CD4-positive, alpha-beta T cell (primary cell): ENCODE measurements at regions not wholly inside any gene's neighbourhood (a gene's known extent, or its start where the extent isn't known, plus 50 kb on each side); places are given as distances from the start of the nearest gene placed in this dataset.

Experiments used
- ATAC-seq: fragments of 200-7000 bp; cut with Tn5 transposase; one replicate; pipeline ENCODE4 v1.10.0; 2022; ENCODE audit warnings: mild to moderate bottlenecking; ENCODE audit not compliant: poor library complexity
- CTCF ChIA-PET: fragments of 350-600 bp; sonication (Branson Sonifier 250); formaldehyde crosslinking; loops from one replicate; lab custom pipeline; 2021; ENCODE audit warnings: antibody characterized with exemption, inconsistent platforms; lab: Charles Lee
- POLR2A ChIA-PET: fragments of 350-600 bp; sonication (Branson Sonifier 250); formaldehyde crosslinking; loops from one replicate; lab custom pipeline; 2021; ENCODE audit warnings: antibody characterized with exemption, inconsistent platforms; lab: Charles Lee
- DNase-seq, 14 experiments: peaks; one replicate each; pipeline ENCODE4 v3.0.0-alpha.2; 2013 to 2020; ENCODE audit warnings: mixed read lengths in 2 of 14
- H3K27ac ChIP-seq, 2 donors: one replicate each; pipeline versions ENCODE4 v1.5.1 to v1.7.0; 2013; ENCODE audit warnings: low read length in 2 of 2, low read depth in 1 of 2, mild to moderate bottlenecking in 1 of 2
- H3K27me3 ChIP-seq, 2 experiments: 1 replicate in 1 of 2; 2 replicates in 1 of 2; pipeline versions ENCODE4 v1.6.1 to v1.7.0; 2013; ENCODE audit warnings: low read length in 2 of 2, control low read depth in 1 of 2, mild to moderate bottlenecking in 1 of 2, moderate library complexity in 1 of 2; ENCODE audit not compliant: insufficient read depth in 2 of 2, control insufficient read depth in 1 of 2
- H3K36me3 ChIP-seq: one replicate; pipeline ENCODE4 v1.6.1; 2013; ENCODE audit warnings: low read length, control low read depth; ENCODE audit not compliant: insufficient read depth
- H3K4me1 ChIP-seq: one replicate; pipeline ENCODE4 v1.6.1; 2013; ENCODE audit warnings: low read length, control low read depth; ENCODE audit not compliant: insufficient read depth
- H3K4me3 ChIP-seq: one replicate; pipeline ENCODE4 v1.5.1; 2013; ENCODE audit warnings: mild to moderate bottlenecking, low read length, moderate library complexity
- H3K9me3 ChIP-seq, 2 experiments: 1 replicate in 1 of 2; 2 replicates in 1 of 2; pipeline versions ENCODE4 v1.6.1 to v1.7.0; 2013; ENCODE audit warnings: low read length in 2 of 2, mild to moderate bottlenecking in 2 of 2, control low read depth in 1 of 2, moderate library complexity in 1 of 2; ENCODE audit not compliant: control insufficient read depth in 1 of 2, insufficient read depth in 1 of 2
- H3K27ac Mint-ChIP-seq: one replicate; pipeline ENCODE4 v1.8.0; 2020; ENCODE audit warnings: mixed read lengths
- H3K27me3 Mint-ChIP-seq: one replicate; pipeline ENCODE4 v1.8.0; 2021; ENCODE audit warnings: mixed read lengths
- H3K36me3 Mint-ChIP-seq: one replicate; pipeline ENCODE4 v1.8.0; 2021; ENCODE audit warnings: low read depth, mixed read lengths
- H3K4me1 Mint-ChIP-seq: one replicate; pipeline ENCODE4 v1.8.0; 2021; ENCODE audit warnings: low read depth, mixed read lengths
- H3K4me3 Mint-ChIP-seq: one replicate; pipeline ENCODE4 v1.8.0; 2020; ENCODE audit warnings: mild to moderate bottlenecking, mixed read lengths
- H3K9me3 Mint-ChIP-seq: one replicate; pipeline ENCODE4 v1.8.0; 2020; ENCODE audit warnings: mixed read lengths
- intact Hi-C, 2 experiments: fragments of 100-400 bp; cut with DNase I in 1 of 2; cut with micrococcal nuclease in 1 of 2; formaldehyde crosslinking; loops; one replicate each; pipeline versions ENCODE4 v1.15.1 to v1.9.0; 2023 to 2025; cut with DNase I, micrococcal nuclease
- TF ChIP-seq, protein P1 (sequence below): fragments of 200-600 bp; IDR thresholded peaks from one replicate; pipeline ENCODE4 v1.8.0; 2022; ENCODE audit warnings: antibody characterized with exemption, mild to moderate bottlenecking

DNA sequence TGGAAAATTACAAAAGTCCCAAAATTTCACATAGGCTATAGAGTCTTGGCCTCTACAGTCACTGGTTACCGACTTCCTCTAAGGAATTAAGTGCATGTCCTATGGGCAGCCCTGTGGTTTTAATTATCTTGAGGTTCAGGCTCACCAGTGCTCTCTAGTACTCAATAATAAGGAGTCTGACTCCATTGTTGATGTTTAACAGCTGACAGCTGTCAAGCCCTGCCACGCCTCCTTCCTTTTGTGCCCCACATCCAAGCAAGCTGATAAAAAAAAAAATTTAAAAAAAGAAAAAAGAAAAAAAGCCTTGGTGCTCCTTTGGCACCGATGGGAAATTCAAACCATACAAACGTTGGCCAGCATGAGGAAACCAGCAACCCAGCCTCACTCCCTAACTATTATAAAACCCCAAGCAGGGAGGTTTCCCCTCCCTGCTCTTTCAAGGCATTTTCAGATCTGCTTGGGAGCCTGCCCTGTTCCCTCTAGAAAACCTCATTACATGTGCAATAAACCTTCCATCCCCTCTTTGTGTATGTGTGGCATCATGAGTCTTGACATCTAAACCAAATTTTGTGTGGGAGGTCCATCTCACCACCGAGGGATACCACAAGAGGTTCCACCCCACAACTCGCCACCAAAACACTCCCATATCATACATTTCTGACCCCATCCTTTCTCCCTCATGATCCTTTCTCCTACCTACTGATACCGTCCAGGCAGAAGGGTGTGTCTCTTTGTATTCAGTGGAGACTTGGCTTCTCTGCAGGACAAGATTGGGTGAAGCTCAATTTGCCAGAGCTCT is 70.9 kb upstream of the CCDC71L start:
- Histone ChIP-seq H3K4me3 (no peak overlapping the region), H3K36me3 (no peaks in the 10 kb centered on the region), H3K4me1 (peaks cover 8% of the 10 kb centered on the region), H3K9me3 (no peaks in the 10 kb centered on the region), H3K27me3 (no peaks in the 10 kb centered on the region), H3K27ac (no peak overlapping the region)
- POLR2A ChIA-PET = interaction anchor here (1.0 to 2.8 kb wide), 2 partner anchors 14 to 71 kb away, joined by 3 to 10 read pairs; partner anchors contain the start of gene CCDC71L
- Mint-ChIP-seq H3K9me3 (no peaks in the 10 kb centered on the region), H3K36me3 (no peaks in the 10 kb centered on the region), H3K4me3 (no peak overlapping the region), H3K27ac (no peak overlapping the region), H3K4me1 (peaks cover 34% of the 10 kb centered on the region), H3K27me3 (no peaks in the 10 kb centered on the region)
- peak in 2 of 14 experiments; percentile 1 to 15 for DNase-seq
- intact Hi-C loops = no loop called here
- ATAC-seq = no peak
- CTCF ChIA-PET = interaction anchor here (2.2 kb wide), 1 partner anchor 71 kb away, joined by 8 read pairs; the partner anchor contains the start of gene CCDC71L
- TF ChIP-seq, protein P1, sequence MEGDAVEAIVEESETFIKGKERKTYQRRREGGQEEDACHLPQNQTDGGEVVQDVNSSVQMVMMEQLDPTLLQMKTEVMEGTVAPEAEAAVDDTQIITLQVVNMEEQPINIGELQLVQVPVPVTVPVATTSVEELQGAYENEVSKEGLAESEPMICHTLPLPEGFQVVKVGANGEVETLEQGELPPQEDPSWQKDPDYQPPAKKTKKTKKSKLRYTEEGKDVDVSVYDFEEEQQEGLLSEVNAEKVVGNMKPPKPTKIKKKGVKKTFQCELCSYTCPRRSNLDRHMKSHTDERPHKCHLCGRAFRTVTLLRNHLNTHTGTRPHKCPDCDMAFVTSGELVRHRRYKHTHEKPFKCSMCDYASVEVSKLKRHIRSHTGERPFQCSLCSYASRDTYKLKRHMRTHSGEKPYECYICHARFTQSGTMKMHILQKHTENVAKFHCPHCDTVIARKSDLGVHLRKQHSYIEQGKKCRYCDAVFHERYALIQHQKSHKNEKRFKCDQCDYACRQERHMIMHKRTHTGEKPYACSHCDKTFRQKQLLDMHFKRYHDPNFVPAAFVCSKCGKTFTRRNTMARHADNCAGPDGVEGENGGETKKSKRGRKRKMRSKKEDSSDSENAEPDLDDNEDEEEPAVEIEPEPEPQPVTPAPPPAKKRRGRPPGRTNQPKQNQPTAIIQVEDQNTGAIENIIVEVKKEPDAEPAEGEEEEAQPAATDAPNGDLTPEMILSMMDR = no peak

DNA sequence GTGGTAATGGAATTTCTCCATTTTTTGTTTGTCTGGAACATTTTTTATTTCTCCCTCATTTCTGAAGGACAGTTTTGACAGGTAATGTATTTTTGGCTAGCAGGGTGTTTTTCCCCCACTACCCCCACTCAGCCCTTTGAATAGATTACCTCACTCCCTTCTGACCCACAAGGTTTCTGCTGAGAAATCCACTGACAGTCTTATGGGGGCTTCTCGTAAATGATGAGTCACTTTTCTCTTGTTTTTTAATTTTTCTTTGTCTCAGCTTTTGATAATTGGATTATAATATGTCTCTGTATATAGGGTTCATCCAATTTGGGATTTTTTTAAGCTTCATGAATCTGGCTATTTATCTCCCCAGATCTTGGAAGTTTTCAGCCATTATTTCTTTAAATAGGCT is 74.7 kb upstream of the CCDC71L start:
- H3K9me3 Mint-ChIP-seq = no peaks in the 10 kb centered on the region
- Histone ChIP-seq H3K4me3 (no peak overlapping the region), H3K27ac (no peak overlapping the region), H3K27me3 (no peaks in the 10 kb centered on the region), H3K9me3 (no peaks in the 10 kb centered on the region), H3K36me3 (no peaks in the 10 kb centered on the region), H3K4me1 (peaks cover 10% of the 10 kb centered on the region)
- peaks cover 27% of the 10 kb centered on the region for H3K4me1 Mint-ChIP-seq
- no peak for ATAC-seq
- H3K4me3 Mint-ChIP-seq = no peak overlapping the region
- TF ChIP-seq, protein P1 = no peak
- no peak for DNase-seq
- ChIA-PET POLR2A (interaction anchor here (0.8 to 1.5 kb wide), 2 partner anchors 74 to 76 kb away, joined by 4 to 16 read pairs; partner anchors contain the start of gene CCDC71L), CTCF (interaction anchor here (1.4 to 3.0 kb wide), 6 partner anchors 16 to 559 kb away, joined by 5 to 43 read pairs (median 9); partner anchors contain the start of gene CCDC71L)
- no peaks in the 10 kb centered on the region for H3K36me3 Mint-ChIP-seq
- H3K27ac Mint-ChIP-seq = no peak overlapping the region
- intact Hi-C loops = loop anchor here (1.0 to 2.0 kb wide), 4 partner anchors 75 to 559 kb away; no protein-coding TSS in a partner anchor
- no peaks in the 10 kb centered on the region for H3K27me3 Mint-ChIP-seq

DNA sequence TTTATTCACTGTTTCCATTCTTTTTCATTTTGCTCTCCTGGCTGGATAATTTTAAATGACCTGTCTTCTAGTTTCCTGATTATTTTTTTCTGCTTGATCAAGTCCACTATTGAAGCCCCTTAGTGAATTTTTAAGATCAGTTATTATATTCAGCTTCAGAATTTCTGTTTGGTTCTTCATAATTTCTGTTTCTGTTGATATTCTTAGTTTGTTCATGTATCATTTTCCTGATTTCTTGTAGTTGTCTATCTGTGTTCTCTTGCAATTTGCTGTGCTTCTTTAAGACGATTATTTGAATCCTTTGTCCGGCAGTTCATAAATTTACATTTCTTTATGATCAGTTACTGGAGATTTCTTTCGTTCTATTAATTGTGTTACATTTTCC is 75.2 kb upstream of the CCDC71L start:
- no peaks in the 10 kb centered on the region for H3K27me3 Mint-ChIP-seq
- CTCF ChIA-PET = interaction anchor here (0.5 to 3.0 kb wide), 11 partner anchors 17 to 560 kb away, joined by 3 to 43 read pairs (median 6); partner anchors contain the start of gene CCDC71L
- POLR2A ChIA-PET = interaction anchor here (0.8 to 1.5 kb wide), 3 partner anchors 9 to 76 kb away, joined by 3 to 16 read pairs (median 4); partner anchors contain the start of gene CCDC71L
- DNase-seq (no peak), ATAC-seq (no peak)
- Histone ChIP-seq H3K36me3 (no peaks in the 10 kb centered on the region), H3K27me3 (no peaks in the 10 kb centered on the region), H3K9me3 (no peaks in the 10 kb centered on the region), H3K4me1 (peaks cover 10% of the 10 kb centered on the region), H3K27ac (no peak overlapping the region), H3K4me3 (no peak overlapping the region)
- H3K36me3 Mint-ChIP-seq = no peaks in the 10 kb centered on the region
- intact Hi-C loops = loop anchor here (1.0 to 2.0 kb wide), 4 partner anchors 76 to 560 kb away; no protein-coding TSS in a partner anchor
- H3K4me3 Mint-ChIP-seq = no peak overlapping the region
- H3K9me3 Mint-ChIP-seq = no peaks in the 10 kb centered on the region
- no peak overlapping the region for H3K27ac Mint-ChIP-seq
- TF ChIP-seq, protein P1 = no peak
- H3K4me1 Mint-ChIP-seq = peaks cover 23% of the 10 kb centered on the region
